ENCODE measurements at regions not wholly inside any gene's neighbourhood (a gene's known extent, or its start where the extent isn't known, plus 50 kb on each side); places are given as distances from the start of the nearest gene placed in this dataset.
"Not testable (repeated sequence)": the region's sequence is repeated elsewhere in the genome, so short reads cannot be mapped to it uniquely, and the experiment has no call there.

DNA sequence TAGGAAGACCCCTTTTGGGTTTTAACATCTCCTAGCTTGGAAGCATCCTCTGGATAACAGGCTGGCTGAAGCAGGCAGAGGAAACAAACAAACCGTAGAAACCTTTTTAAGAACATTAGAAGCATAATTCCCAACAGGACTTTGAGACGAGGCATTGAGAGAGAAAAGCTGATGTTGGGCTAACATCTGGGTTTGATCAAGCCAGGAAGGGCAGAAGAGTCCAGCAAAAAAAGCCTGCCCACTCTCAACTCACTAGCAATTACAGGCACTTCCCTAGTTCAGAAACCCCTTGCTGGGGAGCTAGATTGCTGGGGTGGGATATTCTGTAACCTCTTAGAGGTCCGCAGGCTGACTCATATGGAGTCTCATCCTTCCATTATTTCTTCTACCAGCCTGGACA, 75.4 kb upstream of the CTNNA1 start:
- no peak for DNase-seq (ENCODE audit: low read depth)
- H3K4me3 ChIP-seq (ENCODE audit: low read depth, low read length): no peak overlapping the region
- TF ChIP-seq, protein P1, sequence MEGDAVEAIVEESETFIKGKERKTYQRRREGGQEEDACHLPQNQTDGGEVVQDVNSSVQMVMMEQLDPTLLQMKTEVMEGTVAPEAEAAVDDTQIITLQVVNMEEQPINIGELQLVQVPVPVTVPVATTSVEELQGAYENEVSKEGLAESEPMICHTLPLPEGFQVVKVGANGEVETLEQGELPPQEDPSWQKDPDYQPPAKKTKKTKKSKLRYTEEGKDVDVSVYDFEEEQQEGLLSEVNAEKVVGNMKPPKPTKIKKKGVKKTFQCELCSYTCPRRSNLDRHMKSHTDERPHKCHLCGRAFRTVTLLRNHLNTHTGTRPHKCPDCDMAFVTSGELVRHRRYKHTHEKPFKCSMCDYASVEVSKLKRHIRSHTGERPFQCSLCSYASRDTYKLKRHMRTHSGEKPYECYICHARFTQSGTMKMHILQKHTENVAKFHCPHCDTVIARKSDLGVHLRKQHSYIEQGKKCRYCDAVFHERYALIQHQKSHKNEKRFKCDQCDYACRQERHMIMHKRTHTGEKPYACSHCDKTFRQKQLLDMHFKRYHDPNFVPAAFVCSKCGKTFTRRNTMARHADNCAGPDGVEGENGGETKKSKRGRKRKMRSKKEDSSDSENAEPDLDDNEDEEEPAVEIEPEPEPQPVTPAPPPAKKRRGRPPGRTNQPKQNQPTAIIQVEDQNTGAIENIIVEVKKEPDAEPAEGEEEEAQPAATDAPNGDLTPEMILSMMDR (conservative IDR thresholded peaks at IDR 0.05; ENCODE audit: low read depth, low read length): no peak

DNA sequence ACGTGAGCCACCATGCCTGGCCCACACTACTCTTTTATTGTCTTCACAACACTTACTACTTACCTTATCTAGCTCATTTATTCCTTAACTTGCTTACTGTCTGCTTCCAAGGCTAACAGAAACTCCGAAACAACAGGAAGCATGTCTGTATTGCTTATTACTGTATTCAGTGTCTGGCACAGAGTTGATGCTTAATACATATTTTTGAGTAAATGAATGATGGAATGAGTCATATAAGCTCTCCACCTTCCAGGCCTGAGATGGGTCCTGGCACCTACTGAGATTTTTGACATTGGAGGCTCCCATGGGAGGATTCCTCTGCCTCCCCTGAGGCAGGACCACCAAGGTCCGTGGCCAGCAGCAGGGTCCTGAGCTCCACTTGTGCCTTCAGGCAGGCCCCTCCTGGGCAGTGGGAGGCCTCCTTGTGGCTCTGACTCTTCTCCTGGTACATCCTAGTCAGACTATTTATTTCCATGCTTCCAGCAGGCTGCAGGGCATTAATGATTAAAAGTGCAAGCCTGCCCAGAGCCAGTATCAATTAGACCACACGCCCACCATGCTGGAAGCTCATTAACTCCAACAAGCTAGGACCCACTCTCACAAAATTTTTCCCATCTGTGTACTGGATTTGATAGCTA, 76.5 kb upstream of the CTNNA1 start:
- no peak for DNase-seq (ENCODE audit: low read depth)
- TF ChIP-seq, protein P1 (conservative IDR thresholded peaks at IDR 0.05; ENCODE audit: low read depth, low read length): no peak
- H3K4me3 ChIP-seq (ENCODE audit: low read depth, low read length): no peak overlapping the region

DNA sequence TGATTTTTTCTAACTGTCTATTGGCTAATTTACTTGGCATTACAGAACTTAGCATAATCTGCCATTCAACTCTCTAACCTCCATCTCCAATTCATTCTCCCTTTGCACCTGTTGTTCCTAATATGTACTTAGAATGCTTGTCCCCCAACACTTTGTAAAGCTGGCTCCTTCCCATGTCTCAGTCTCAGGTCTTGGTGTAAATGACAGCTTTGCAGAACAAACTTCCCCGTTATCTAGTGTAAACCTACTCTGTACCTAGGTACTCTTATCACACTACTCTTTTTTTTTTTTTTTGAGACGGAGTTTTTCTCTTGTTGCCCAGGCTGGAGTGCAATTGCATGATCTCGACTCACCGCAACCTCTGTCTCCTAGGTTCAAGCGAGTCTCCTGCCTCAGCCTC, 77.2 kb upstream of the CTNNA1 start:
- H3K4me3 ChIP-seq (ENCODE audit: low read depth, low read length): no peak overlapping the region
- TF ChIP-seq, protein P1 (conservative IDR thresholded peaks at IDR 0.05; ENCODE audit: low read depth, low read length): no peak
- DNase-seq (ENCODE audit: low read depth): no peak

DNA sequence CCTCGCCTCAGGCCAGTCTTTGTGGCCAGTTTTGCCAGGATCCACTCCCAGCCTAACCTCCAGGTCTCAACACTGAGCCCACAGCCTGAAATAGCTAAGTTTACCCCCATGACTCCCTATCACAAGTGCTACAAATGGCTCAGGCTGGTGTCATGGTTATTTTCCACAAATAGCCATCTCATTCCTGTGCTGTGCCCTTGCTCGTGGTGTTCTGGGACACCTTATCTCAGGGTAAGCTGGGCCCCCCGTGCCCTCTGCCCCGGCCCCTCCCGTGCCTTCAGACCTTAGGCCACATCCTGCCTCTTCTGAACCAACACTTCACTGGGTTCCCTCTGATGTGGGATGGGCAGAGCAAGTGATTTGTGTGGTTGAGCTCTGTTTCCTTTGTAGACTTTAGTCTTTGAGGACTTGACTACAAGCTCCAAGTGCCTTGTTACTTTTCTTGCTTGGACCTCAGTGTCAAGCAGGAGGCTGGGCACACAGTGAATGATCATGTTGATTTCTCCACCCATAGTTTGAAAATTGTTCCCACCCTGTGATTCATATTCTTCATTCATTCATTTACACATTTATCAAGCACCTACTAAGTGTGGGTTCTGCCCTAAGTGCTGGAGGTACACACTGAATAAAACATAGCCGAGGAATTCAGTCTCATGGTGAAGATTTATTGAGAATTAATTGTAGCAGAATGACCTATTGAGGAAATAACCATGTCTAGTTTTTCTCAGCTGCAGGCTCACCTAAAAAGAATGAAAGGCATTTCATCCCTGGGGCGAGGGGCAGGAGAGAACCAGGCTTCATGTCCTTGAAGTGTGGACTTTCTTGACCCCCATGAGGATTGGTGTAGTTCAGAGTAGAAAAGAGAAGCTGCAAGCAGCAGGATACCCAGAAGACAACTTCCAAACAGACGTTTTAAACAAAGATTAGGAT, 84.5 kb upstream of the CTNNA1 start:
- TF ChIP-seq, protein P1 (conservative IDR thresholded peaks at IDR 0.05; ENCODE audit: low read depth, low read length): no peak
- DNase-seq (ENCODE audit: low read depth): no peak
- no peak overlapping the region for H3K4me3 ChIP-seq (ENCODE audit: low read depth, low read length)

DNA sequence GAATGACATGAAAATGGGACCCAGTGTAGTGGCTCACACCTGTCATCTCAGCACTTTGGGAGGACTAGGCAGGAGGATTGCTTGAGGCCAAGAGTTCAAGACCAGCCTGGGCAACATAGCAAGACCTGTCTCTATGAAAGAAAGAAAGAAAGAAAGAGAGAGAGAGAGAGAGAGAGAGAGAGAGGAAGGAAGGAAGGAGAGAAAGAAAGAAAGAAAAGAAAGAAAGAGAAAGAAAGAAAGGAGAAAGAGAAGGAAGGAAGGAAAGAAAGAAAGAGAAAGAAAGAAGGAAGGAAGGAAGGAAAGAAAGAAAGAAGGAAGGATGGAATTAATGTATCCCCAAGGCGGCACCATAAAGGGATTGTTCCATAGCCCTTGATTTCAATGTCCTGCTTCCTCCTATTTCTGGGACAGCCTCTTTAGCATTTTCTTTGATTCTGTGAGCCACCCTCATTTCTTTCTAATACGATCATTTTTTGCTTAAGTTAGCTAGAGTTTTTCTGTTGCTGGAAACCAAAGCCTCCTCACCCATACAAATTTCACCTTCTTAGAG, 85.4 kb upstream of the CTNNA1 start:
- not testable (repeated sequence) for H3K4me3 ChIP-seq (ENCODE audit: low read depth, low read length); DNase-seq (ENCODE audit: low read depth)

DNA sequence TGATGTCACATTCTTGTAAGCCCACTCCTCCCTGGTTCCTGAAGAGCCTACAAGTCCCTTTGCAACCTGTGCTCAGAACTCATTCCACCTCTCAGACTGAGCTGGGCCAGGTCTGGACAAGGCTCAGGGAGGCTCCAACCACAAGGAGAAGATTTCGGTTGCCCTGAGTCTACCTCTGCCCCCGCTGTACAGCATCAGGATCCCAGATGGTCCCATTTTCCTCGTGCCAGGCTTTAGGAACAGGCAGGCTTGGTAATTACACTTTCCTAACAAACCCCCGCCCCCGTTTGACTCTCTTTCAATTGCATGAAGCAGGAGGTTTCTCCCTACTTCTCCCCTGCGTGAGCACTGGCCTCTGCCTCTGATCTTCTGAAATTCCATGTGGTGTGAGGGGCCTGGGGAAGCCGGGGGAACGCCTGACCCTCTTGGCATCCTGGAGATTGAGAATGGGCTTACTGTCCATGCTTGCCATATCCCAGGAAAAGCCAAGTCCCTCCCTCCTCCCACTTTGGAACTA, 86.9 kb upstream of the CTNNA1 start:
- H3K4me3 ChIP-seq (ENCODE audit: low read depth, low read length): no peak overlapping the region
- TF ChIP-seq, protein P1 (conservative IDR thresholded peaks at IDR 0.05; ENCODE audit: low read depth, low read length): no peak
- DNase-seq (ENCODE audit: low read depth): no peak

DNA sequence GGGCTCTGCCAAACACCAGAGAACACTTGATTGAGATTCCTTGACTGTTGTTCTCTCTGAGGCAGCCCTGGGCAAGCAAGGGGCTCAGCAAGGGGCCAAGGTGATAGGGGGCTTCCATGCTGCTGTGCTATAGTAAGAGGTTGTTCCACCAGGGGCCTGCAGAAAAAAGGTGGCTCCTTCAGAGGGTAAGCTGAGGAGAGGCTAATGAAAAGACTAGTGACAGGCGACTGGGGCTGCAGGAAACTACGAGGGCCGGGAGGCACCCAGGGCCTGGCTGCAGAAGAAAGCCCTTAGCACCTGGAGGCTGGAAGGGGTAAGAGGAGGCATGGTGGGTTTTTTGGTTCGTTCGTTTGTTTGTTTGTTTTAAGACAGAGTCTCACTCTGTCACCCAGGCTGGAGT, 88.0 kb upstream of the CTNNA1 start:
- H3K4me3 ChIP-seq (ENCODE audit: low read depth, low read length): no peak overlapping the region

More for the DNA sequence above, 88.0 kb upstream of the CTNNA1 start:
- TF ChIP-seq, protein P1 (conservative IDR thresholded peaks at IDR 0.05; ENCODE audit: low read depth, low read length): no peak
- no peak for DNase-seq (ENCODE audit: low read depth)
